ENCODE measurements at regions not wholly inside any gene's neighbourhood (a gene's known extent, or its start where the extent isn't known, plus 50 kb on each side); places are given as distances from the start of the nearest gene placed in this dataset.

DNA sequence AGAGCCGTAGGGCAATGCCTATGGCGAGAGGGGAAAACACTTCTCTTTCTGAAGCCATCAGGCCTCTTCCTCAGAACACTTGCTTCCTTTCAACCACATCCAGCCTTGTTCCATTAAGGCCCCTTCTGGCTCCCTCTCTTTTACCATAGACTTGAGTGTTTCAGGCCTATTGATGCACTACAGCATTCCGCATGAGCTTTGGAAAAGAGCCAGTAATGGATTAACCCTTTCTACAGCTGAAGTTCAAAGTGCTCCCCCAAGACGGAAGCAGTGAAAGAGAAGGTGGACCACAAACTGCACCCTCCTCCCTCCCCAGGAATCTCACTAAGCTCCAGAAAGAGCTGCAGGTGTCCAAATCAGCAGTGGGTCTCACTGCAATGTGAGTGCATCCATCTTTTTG is 102.7 kb upstream of the C7orf33 start:
- TF ChIP-seq SP1 (IDR thresholded peaks at IDR 0.05) = no peak
- no peak for TF ChIP-seq TARDBP (IDR thresholded peaks at IDR 0.05)
- TF ChIP-seq SUZ12 (IDR thresholded peaks at IDR 0.05) = no peak
- no peak for TF ChIP-seq BHLHE40 (IDR thresholded peaks at IDR 0.05; ENCODE audit: borderline replicate concordance)
- no peak for TF ChIP-seq ZNF384 (IDR thresholded peaks at IDR 0.05)
- TF ChIP-seq FOXK2 (IDR thresholded peaks at IDR 0.05) = no peak
- no peak for TF ChIP-seq ARNT (IDR thresholded peaks at IDR 0.05)
- no peak for TF ChIP-seq FOXM1 (IDR thresholded peaks at IDR 0.05; ENCODE audit: borderline replicate concordance)
- TF ChIP-seq HDGF (IDR thresholded peaks at IDR 0.05; ENCODE audit: borderline replicate concordance) = no peak
- TF ChIP-seq L3MBTL2 (conservative IDR thresholded peaks at IDR 0.05) = no peak
- TF ChIP-seq FOXA1 (IDR thresholded peaks at IDR 0.05) = no peak
- TF ChIP-seq ELF4 (IDR thresholded peaks at IDR 0.05) = no peak
- TF ChIP-seq NFRKB (IDR thresholded peaks at IDR 0.05) = no peak

Data from HEK293T (cell line).